ENCODE measurements at regions not wholly inside any gene's neighbourhood (a gene's known extent, or its start where the extent isn't known, plus 50 kb on each side); places are given as distances from the start of the nearest gene placed in this dataset.
A peak's percentile ranks its signal among the peaks of the same experiment; 100 is the strongest.

DNA sequence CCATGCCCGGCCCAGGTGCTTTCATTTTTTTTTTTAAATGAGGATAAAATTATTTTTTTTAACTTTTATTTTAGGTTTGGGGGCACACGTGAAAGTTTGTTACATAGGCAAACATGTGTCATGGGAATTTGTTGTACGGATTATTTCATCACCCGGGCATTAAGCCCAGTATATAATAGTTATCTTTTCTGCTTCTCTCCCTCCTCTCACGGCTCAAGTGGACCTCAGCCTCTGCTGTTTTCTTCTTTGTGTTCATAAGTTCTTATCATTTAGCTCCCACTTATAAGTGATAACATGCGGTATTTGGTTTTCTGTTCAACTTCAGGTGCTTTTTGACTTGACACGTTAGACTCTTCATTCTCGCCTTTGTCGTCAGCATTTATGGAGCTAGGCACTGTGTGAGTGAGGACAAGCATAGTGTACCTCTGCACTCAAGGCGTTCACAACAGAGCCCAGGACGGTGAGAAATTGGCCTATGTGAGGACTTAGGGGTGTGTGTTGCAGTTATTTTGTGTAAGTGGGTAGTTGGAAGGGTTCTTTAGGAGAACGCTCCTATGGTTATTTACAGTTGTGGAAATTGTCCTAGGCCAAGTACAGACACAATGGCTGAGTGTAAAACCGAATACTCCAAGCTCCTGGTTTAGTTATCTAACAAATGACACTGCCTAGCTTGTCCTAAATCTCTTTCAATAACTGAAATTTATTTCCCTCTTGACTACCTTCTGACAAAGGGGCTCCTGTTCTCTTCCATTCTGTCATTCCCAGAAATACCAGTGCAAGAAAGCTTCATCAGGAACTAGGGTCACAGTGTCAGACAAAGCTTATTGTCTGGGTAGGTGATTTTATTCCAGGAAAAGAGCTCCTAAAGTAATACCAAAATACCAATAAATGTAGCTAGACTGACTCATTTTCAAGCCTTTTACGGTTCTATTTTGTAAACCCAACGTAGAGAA, 200.5 kb upstream of the PRICKLE1 start:
- H3K9me1 ChIP-seq (replicated peaks; ENCODE audit: control insufficient read depth, extremely low read depth, insufficient read depth, low read length), result no peaks in the 10 kb centered on the region
- dilution Hi-C loops (cut with MboI; ENCODE audit: extremely low pct_ligation_motif_present, low sequenced_read_pairs), result loop anchor here (25.0 kb wide), 1 partner anchor 497 kb away; no protein-coding TSS in a partner anchor
- H3K9me3 ChIP-seq (replicated peaks; ENCODE audit: control insufficient read depth, insufficient read depth, low read length), result no peaks in the 10 kb centered on the region
- no TSS peak for BruUV-seq (replicated peaks)
- peak overlapping the region; percentile 42 for H2AFZ ChIP-seq (ENCODE audit: low read depth, low read length)
- H3K36me3 ChIP-seq (ENCODE audit: control insufficient read depth in 2 of 2, extremely low read depth in 1 of 2, insufficient read depth in 2 of 2, low read length in 2 of 2), result no peaks in the 10 kb centered on the region
- ChIA-PET POLR2A (interaction anchor here (0.6 to 1.6 kb wide), 9 partner anchors 85 to 1085 kb away, joined by 3 to 10 read pairs (median 3); no protein-coding TSS in a partner anchor), CTCF (interaction anchor here (0.7 to 2.4 kb wide), 32 partner anchors 8 to 548 kb away, joined by 3 to 19 read pairs (median 4); no protein-coding TSS in a partner anchor)
- no peaks in the 10 kb centered on the region for H4K20me1 ChIP-seq (replicated peaks; ENCODE audit: control insufficient read depth, extremely low read depth, insufficient read depth, low read length)
- peak overlapping the region; percentile 17 for H3K9ac ChIP-seq (replicated peaks; ENCODE audit: extremely low read depth, insufficient read depth, low read length)
- H3K4me1 ChIP-seq (ENCODE audit: control insufficient read depth, extremely low read depth, insufficient read depth, low read length), result peaks cover 34% of the 10 kb centered on the region
- intact Hi-C loops (cut with micrococcal nuclease), result loop anchor here (1.0 to 2.0 kb wide), 5 partner anchors 200 to 549 kb away; no protein-coding TSS in a partner anchor
- peak overlapping the region in 1 of 3 experiments; percentile 2 for H3K4me3 ChIP-seq (replicated peaks in 1 of 3; ENCODE audit: insufficient read depth in 1 of 3, low read depth in 1 of 3, low read length in 3 of 3)
- DNase-seq (ENCODE audit: low read depth, low spot score), result peak; percentile 24
- H3K4me2 ChIP-seq (ENCODE audit: insufficient read depth, low read length), result peak overlapping the region; percentile 70
- no peak for TF ChIP-seq FOS (IDR thresholded peaks at IDR 0.05; ENCODE audit: borderline replicate concordance, insufficient read depth, low read length)
- H3K27ac ChIP-seq (ENCODE audit: insufficient read depth, low read depth, low read length), result peak overlapping the region; percentile 75
- H3K79me2 ChIP-seq (ENCODE audit: control insufficient read depth, insufficient read depth, low read length), result no peaks in the 10 kb centered on the region
- no peak for FAIRE-seq
- H3K27me3 ChIP-seq (ENCODE audit: control insufficient read depth in 2 of 2, insufficient read depth in 2 of 2, low read length in 2 of 2), result no peaks in the 10 kb centered on the region

DNA sequence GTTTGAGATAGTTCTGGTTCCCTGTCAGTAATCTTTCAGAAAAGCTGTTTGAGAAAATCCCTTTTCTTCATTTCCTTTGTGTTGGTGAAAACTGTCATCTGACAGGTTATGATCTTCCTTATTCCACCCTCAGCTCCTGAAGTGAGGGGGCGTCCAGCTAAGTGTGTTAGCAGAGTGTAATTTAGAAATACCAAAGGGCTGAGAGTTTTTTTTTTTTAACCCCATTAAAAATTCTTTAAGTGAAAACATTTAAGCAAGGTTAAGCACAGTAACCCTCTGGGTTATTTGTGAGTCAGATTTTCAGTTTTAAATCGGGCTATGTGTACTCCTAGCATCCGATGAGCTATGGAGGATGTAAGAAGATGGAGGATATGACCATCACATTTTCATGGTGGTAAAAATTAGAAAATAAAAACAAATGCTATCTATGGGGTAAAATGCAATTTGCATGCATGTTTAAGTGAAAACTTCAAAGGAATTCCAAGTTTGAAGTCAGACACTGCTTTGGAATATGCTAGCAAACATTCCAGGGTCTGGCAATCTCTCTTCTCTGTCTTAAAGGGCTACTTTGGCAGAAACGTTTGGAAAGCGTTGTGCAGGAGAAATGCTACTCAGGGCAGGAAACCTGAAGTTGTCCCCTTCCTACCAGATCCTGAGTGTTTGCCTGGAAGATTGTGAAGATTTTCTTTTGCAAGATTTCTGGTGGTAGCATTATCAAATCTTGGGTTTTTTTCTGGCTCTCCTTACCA, 197.0 kb upstream of the PRICKLE1 start:
- no peaks in the 10 kb centered on the region for H3K27me3 ChIP-seq (ENCODE audit: control insufficient read depth in 2 of 2, insufficient read depth in 2 of 2, low read length in 2 of 2)
- DNase-seq (ENCODE audit: low read depth, low spot score) (no peak), FAIRE-seq (no peak)
- dilution Hi-C loops (cut with MboI; ENCODE audit: extremely low pct_ligation_motif_present, low sequenced_read_pairs) (loop anchor here (25.0 kb wide), 1 partner anchor 501 kb away; no protein-coding TSS in a partner anchor), intact Hi-C loops (cut with micrococcal nuclease) (no loop called here)
- no peak overlapping the region for H3K4me2 ChIP-seq (ENCODE audit: insufficient read depth, low read length)
- H3K79me2 ChIP-seq (ENCODE audit: control insufficient read depth, insufficient read depth, low read length), result no peaks in the 10 kb centered on the region
- TF ChIP-seq MYC (IDR thresholded peaks at IDR 0.05; ENCODE audit: low read depth, low read length) (no peak), POLR2A (IDR thresholded peaks at IDR 0.05; ENCODE audit: low read depth, low read length) (no peak), GATA2 (IDR thresholded peaks at IDR 0.05; ENCODE audit: insufficient read depth, insufficient read length, low read depth, low read length) (no peak), EZH2 (IDR thresholded peaks at IDR 0.05; ENCODE audit: borderline replicate concordance, low read depth, low read length, severe bottlenecking) (no peak), FOS (IDR thresholded peaks at IDR 0.05; ENCODE audit: borderline replicate concordance, insufficient read depth, low read length) (no peak)
- TF ChIP-seq, protein P1, sequence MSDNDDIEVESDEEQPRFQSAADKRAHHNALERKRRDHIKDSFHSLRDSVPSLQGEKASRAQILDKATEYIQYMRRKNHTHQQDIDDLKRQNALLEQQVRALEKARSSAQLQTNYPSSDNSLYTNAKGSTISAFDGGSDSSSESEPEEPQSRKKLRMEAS (IDR thresholded peaks at IDR 0.05; ENCODE audit: insufficient read depth, insufficient read length), result no peak
- TF ChIP-seq, protein P2, sequence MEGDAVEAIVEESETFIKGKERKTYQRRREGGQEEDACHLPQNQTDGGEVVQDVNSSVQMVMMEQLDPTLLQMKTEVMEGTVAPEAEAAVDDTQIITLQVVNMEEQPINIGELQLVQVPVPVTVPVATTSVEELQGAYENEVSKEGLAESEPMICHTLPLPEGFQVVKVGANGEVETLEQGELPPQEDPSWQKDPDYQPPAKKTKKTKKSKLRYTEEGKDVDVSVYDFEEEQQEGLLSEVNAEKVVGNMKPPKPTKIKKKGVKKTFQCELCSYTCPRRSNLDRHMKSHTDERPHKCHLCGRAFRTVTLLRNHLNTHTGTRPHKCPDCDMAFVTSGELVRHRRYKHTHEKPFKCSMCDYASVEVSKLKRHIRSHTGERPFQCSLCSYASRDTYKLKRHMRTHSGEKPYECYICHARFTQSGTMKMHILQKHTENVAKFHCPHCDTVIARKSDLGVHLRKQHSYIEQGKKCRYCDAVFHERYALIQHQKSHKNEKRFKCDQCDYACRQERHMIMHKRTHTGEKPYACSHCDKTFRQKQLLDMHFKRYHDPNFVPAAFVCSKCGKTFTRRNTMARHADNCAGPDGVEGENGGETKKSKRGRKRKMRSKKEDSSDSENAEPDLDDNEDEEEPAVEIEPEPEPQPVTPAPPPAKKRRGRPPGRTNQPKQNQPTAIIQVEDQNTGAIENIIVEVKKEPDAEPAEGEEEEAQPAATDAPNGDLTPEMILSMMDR (IDR thresholded peaks at IDR 0.05; ENCODE audit: extremely low read depth in 1 of 2, insufficient read depth in 1 of 2, low read depth in 1 of 2, low read length in 2 of 2), result no peak
- H3K36me3 ChIP-seq (ENCODE audit: control insufficient read depth in 2 of 2, extremely low read depth in 1 of 2, insufficient read depth in 2 of 2, low read length in 2 of 2), result no peaks in the 10 kb centered on the region
- BruUV-seq (replicated peaks), result no TSS peak
- H3K9me1 ChIP-seq (replicated peaks; ENCODE audit: control insufficient read depth, extremely low read depth, insufficient read depth, low read length), result no peaks in the 10 kb centered on the region
- H3K4me1 ChIP-seq (ENCODE audit: control insufficient read depth, extremely low read depth, insufficient read depth, low read length), result peaks cover 25% of the 10 kb centered on the region
- POLR2A ChIA-PET, result no interaction called here
- no peaks in the 10 kb centered on the region for H4K20me1 ChIP-seq (replicated peaks; ENCODE audit: control insufficient read depth, extremely low read depth, insufficient read depth, low read length)
- CTCF ChIA-PET, result no interaction called here
- H2AFZ ChIP-seq (ENCODE audit: low read depth, low read length), result no peak overlapping the region
- H3K27ac ChIP-seq (ENCODE audit: insufficient read depth, low read depth, low read length), result no peak overlapping the region
- H3K9ac ChIP-seq (replicated peaks; ENCODE audit: extremely low read depth, insufficient read depth, low read length), result no peak overlapping the region
- H3K4me3 ChIP-seq (replicated peaks in 1 of 3; ENCODE audit: insufficient read depth in 1 of 3, low read depth in 1 of 3, low read length in 3 of 3), result no peak overlapping the region
- no peaks in the 10 kb centered on the region for H3K9me3 ChIP-seq (replicated peaks; ENCODE audit: control insufficient read depth, insufficient read depth, low read length)

All from endothelial cell of umbilical vein (primary cell).